HEK293 (cell line): ENCODE measurements at regions not wholly inside any gene's neighbourhood (a gene's known extent, or its start where the extent isn't known, plus 50 kb on each side); places are given as distances from the start of the nearest gene placed in this dataset.

Experiments
- CTCF ChIA-PET: fragments of 350-600 bp; formaldehyde crosslinking; extraction: SDS; loops from one replicate; lab custom pipeline; 2021; ENCODE audit warnings: antibody characterized with exemption; lab: Yijun Ruan, JAX
- POLR2A ChIA-PET: fragments of 300-600 bp; formaldehyde crosslinking; extraction: SDS; loops from one replicate; lab custom pipeline; 2020; ENCODE audit warnings: antibody characterized with exemption, inconsistent platforms; lab: Yijun Ruan, JAX
- H3K27ac ChIP-seq: fragments of 200-500 bp; sonication (Bioruptor generic); 2 replicates; pipeline ENCODE4 v1.5.1; 2014; ENCODE audit warnings: low read depth, low read length, control low read depth, inconsistent platforms; ENCODE audit errors: extremely low read depth
- H3K36me3 ChIP-seq, 2 experiments: fragments of 200-500 bp in 1 of 2; sonication (Bioruptor generic) in 1 of 2; 1 replicate in 1 of 2; 2 replicates in 1 of 2; pipeline ENCODE4 v1.5.1; 2014 to 2017; ENCODE audit warnings: inconsistent platforms in 2 of 2, low read length in 2 of 2; ENCODE audit not compliant: control insufficient read depth in 2 of 2, insufficient read depth in 1 of 2
- H3K4me1 ChIP-seq: fragments of 200-500 bp; sonication (Bioruptor generic); 2 replicates; pipeline ENCODE4 v1.5.1; 2014; ENCODE audit warnings: mild to moderate bottlenecking, low read length, inconsistent platforms; ENCODE audit not compliant: control insufficient read depth, insufficient read depth
- H3K4me3 ChIP-seq: 2 replicates; pipeline ENCODE4 v1.5.1; 2011; ENCODE audit warnings: low read depth, mild to moderate bottlenecking, control low read depth, low read length, moderate library complexity
- H3K9me3 ChIP-seq: fragments of 200-500 bp; sonication (Bioruptor generic); 2 replicates; pipeline ENCODE4 v1.5.1; 2014; ENCODE audit warnings: low read depth, low read length, inconsistent platforms; ENCODE audit not compliant: control insufficient read depth, insufficient read depth
- ATF2 ChIP-seq: fragments of 450-650 bp; formaldehyde crosslinking; IDR thresholded peaks from 2 replicates; pipeline ENCODE4 v1.5.1; 2016; ENCODE audit warnings: missing biosample characterization, missing genetic modification characterization, low read depth
- BCL11B ChIP-seq: fragments of 450-650 bp; formaldehyde crosslinking; IDR thresholded peaks from 2 replicates; pipeline ENCODE4 v1.5.1; 2016; ENCODE audit warnings: low read depth, missing biosample characterization, missing genetic modification characterization
- IKZF3 ChIP-seq: fragments of 450-650 bp; IDR thresholded peaks from 2 replicates; pipeline ENCODE4 v1.5.0; 2018; ENCODE audit warnings: missing biosample characterization, mild to moderate bottlenecking, missing genetic modification characterization, moderate library complexity
- MEIS1 ChIP-seq: sonication (generic); formaldehyde crosslinking; IDR thresholded peaks from 2 replicates; pipeline ENCODE4 v1.8.1; 2022; ENCODE audit warnings: missing genetic modification reagents, mild to moderate bottlenecking, borderline replicate concordance
- PRDM1 ChIP-seq: fragments of 450-650 bp; formaldehyde crosslinking; IDR thresholded peaks from 2 replicates; pipeline ENCODE4; 2016; ENCODE audit warnings: missing biosample characterization, missing genetic modification characterization
- PRDM2 ChIP-seq: fragments of 450-650 bp; formaldehyde crosslinking; IDR thresholded peaks from 2 replicates; pipeline ENCODE4 v1.5.1; 2016; ENCODE audit warnings: missing biosample characterization, missing genetic modification characterization, borderline replicate concordance
- SP7 ChIP-seq: fragments of 450-650 bp; formaldehyde crosslinking; IDR thresholded peaks from 2 replicates; pipeline ENCODE4 v1.5.1; 2016; ENCODE audit warnings: missing biosample characterization, missing genetic modification characterization
- ZBTB11 ChIP-seq: fragments of 450-650 bp; formaldehyde crosslinking; conservative IDR thresholded peaks from 2 replicates; pipeline ENCODE4 v1.5.1; 2016; ENCODE audit warnings: low read depth, missing biosample characterization, missing genetic modification characterization
- ZBTB8A ChIP-seq: fragments of 450-650 bp; formaldehyde crosslinking; IDR thresholded peaks from 2 replicates; pipeline ENCODE4 v1.5.1; 2016; ENCODE audit warnings: missing biosample characterization, missing genetic modification characterization
- ZNF132 ChIP-seq: fragments of 450-650 bp; formaldehyde crosslinking; IDR thresholded peaks from 2 replicates; pipeline ENCODE4 v1.5.1; 2017; ENCODE audit warnings: missing biosample characterization, missing genetic modification characterization, borderline replicate concordance
- ZNF133 ChIP-seq: fragments of 450-650 bp; formaldehyde crosslinking; IDR thresholded peaks from 2 replicates; pipeline ENCODE4 v1.5.1; 2016; ENCODE audit warnings: missing biosample characterization, missing genetic modification characterization
- ZNF155 ChIP-seq: fragments of 450-650 bp; formaldehyde crosslinking; IDR thresholded peaks from 2 replicates; pipeline ENCODE4 v1.5.1; 2016; ENCODE audit warnings: missing biosample characterization, missing genetic modification characterization
- ZNF214 ChIP-seq: fragments of 450-650 bp; formaldehyde crosslinking; IDR thresholded peaks from 2 replicates; pipeline ENCODE4 v1.5.1; 2017; ENCODE audit warnings: missing biosample characterization, mild to moderate bottlenecking, missing genetic modification characterization, borderline replicate concordance
- ZNF426 ChIP-seq: fragments of 450-650 bp; formaldehyde crosslinking; IDR thresholded peaks from 2 replicates; pipeline ENCODE4 v1.5.1; 2017; ENCODE audit warnings: missing biosample characterization, missing genetic modification characterization, mild to moderate bottlenecking, inconsistent platforms, moderate library complexity
- ZNF473 ChIP-seq: fragments of 450-650 bp; formaldehyde crosslinking; IDR thresholded peaks from 2 replicates; pipeline ENCODE4 v1.5.1; 2017; ENCODE audit warnings: missing biosample characterization, missing genetic modification characterization
- ZNF48 ChIP-seq: fragments of 450-650 bp; formaldehyde crosslinking; IDR thresholded peaks from 2 replicates; pipeline ENCODE4 v1.5.1; 2016; ENCODE audit warnings: missing biosample characterization, missing genetic modification characterization
- ZNF518A ChIP-seq: fragments of 450-650 bp; formaldehyde crosslinking; conservative IDR thresholded peaks from 2 replicates; pipeline ENCODE4 v1.5.1; 2016; ENCODE audit warnings: low read depth, missing biosample characterization, missing genetic modification characterization
- ZNF626 ChIP-seq: fragments of 450-650 bp; sonication (Bioruptor Pico); formaldehyde crosslinking; IDR thresholded peaks from 2 replicates; pipeline ENCODE4 v1.5.1; 2018; ENCODE audit warnings: missing biosample characterization, missing genetic modification characterization, inconsistent platforms
- ZNF664 ChIP-seq: fragments of 450-650 bp; formaldehyde crosslinking; IDR thresholded peaks from 2 replicates; pipeline ENCODE4 v1.5.1; 2016; ENCODE audit warnings: missing biosample characterization, missing genetic modification characterization
- ZNF792 ChIP-seq: fragments of 450-650 bp; formaldehyde crosslinking; IDR thresholded peaks from 2 replicates; pipeline ENCODE4 v1.5.1; 2016; ENCODE audit warnings: missing biosample characterization, missing genetic modification characterization
- ZNF837 ChIP-seq: fragments of 450-650 bp; formaldehyde crosslinking; IDR thresholded peaks from 2 replicates; pipeline ENCODE4 v1.5.1; 2016; ENCODE audit warnings: missing biosample characterization, missing genetic modification characterization

- no peaks in the 10 kb centered on the region for H3K36me3 ChIP-seq
- CTCF ChIA-PET: no interaction called here
- H3K4me3 ChIP-seq: no peak overlapping the region
- H3K27ac ChIP-seq: no peak overlapping the region
- TF ChIP-seq PRDM2 (tag by site-specific recombination): no peak
- TF ChIP-seq ZNF626 (tag by site-specific recombination): no peak
- no peak for TF ChIP-seq ZNF426 (tag by site-specific recombination)
- TF ChIP-seq ZNF132 (tag by site-specific recombination): no peak
- TF ChIP-seq ZNF133 (tag by site-specific recombination): no peak
- TF ChIP-seq ZNF792 (tag by site-specific recombination): no peak
- TF ChIP-seq IKZF3 (tag by site-specific recombination): no peak
- TF ChIP-seq MEIS1 (CRISPR knock-in tag): no peak
- no peak for TF ChIP-seq ZNF155 (tag by site-specific recombination)
- no peak for TF ChIP-seq ZNF48
- TF ChIP-seq ZNF518A (tag by site-specific recombination): no peak
- no peak for TF ChIP-seq BCL11B (tag by site-specific recombination)
- TF ChIP-seq ZNF473 (tag by site-specific recombination): no peak
- TF ChIP-seq ZNF837: no peak
- no peak for TF ChIP-seq PRDM1 (tag by site-specific recombination)
- no peaks in the 10 kb centered on the region for H3K9me3 ChIP-seq
- H3K4me1 ChIP-seq: no peaks in the 10 kb centered on the region
- POLR2A ChIA-PET: no interaction called here
Measured at GRCh38 chr1:187892683-187893039, 1063.9 kb downstream of the PLA2G4A start.

DNA sequence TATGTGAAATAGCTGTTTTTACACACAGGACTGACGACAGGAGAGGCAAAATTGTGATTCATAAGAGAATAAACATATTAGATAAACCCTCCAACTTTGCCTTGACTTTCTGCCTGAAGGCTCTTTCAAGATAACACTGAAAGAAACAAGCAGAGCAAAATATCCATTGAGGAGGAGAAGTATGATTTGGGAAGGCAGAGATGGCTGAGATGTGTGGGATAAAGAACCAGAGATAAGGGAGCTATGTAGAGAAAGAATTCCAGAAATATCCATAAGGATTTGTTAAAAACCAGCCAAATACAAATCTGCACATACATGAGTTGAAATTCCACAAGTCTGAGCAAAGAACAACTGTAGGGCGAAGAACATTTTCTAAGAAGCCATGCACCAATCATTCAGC is 1064.7 kb downstream of the PLA2G4A start:
- CTCF ChIA-PET: no interaction called here
- POLR2A ChIA-PET: no interaction called here
- TF ChIP-seq ZNF664: no peak
- TF ChIP-seq ATF2 (tag by site-specific recombination): no peak
- no peak for TF ChIP-seq ZBTB8A (tag by site-specific recombination)
- TF ChIP-seq ZBTB11 (tag by site-specific recombination): no peak
- TF ChIP-seq ZNF214: no peak
- no peak for TF ChIP-seq SP7 (tag by site-specific recombination)

More for the DNA sequence above, 1064.7 kb downstream of the PLA2G4A start:
- Histone ChIP-seq H3K4me1 (no peaks in the 10 kb centered on the region), H3K27ac (no peak overlapping the region), H3K36me3 (no peaks in the 10 kb centered on the region), H3K9me3 (no peaks in the 10 kb centered on the region), H3K4me3 (no peak overlapping the region)
